Panc1 (cell line): ENCODE measurements at regions not wholly inside any gene's neighbourhood (a gene's known extent, or its start where the extent isn't known, plus 50 kb on each side); places are given as distances from the start of the nearest gene placed in this dataset.

Experiments used
- ATAC-seq: fragments of 200-7000 bp; cut with Tn5 transposase; 2 replicates; pipeline ENCODE4 v1.9.1; 2020; ENCODE audit warnings: mild to moderate bottlenecking, moderate library complexity
- BruUV-seq: library from RNA; stranded (reverse); fragments of 400-500 nt; replicated peaks from 2 replicates; lab custom pipeline; 2021; lab: Mats Ljungman, UMichigan
- CTCF ChIA-PET: fragments of 300-600 bp; sonication (Branson Sonifier 250); formaldehyde crosslinking; loops from one replicate; lab custom pipeline; 2022; ENCODE audit warnings: antibody characterized with exemption; lab: Charles Lee
- POLR2A ChIA-PET: fragments of 300-600 bp; sonication (Branson Sonifier 250); formaldehyde crosslinking; loops from one replicate; lab custom pipeline; 2022; ENCODE audit warnings: antibody characterized with exemption; lab: Charles Lee
- DNase-seq: peaks from one replicate; pipeline ENCODE4 v3.0.0-alpha.2; 2010; ENCODE audit warnings: low read depth, low spot score
- H3K27ac ChIP-seq: 2 replicates; pipeline ENCODE4 v1.5.1; 2011; ENCODE audit warnings: mild to moderate bottlenecking, low read length, inconsistent platforms
- H3K27me3 ChIP-seq: fragments of 200-500 bp; sonication (Bioruptor generic); 2 replicates; pipeline ENCODE4 v1.6.0; 2014; ENCODE audit warnings: low read length, inconsistent platforms; ENCODE audit not compliant: control insufficient read depth, insufficient read depth
- H3K36me3 ChIP-seq: fragments of 200-500 bp; sonication (Bioruptor generic); 2 replicates; pipeline ENCODE4 v1.5.1; 2014; ENCODE audit warnings: inconsistent platforms, mild to moderate bottlenecking, low read length, moderate library complexity; ENCODE audit not compliant: control insufficient read depth, insufficient read depth
- H3K4me1 ChIP-seq: 2 replicates; pipeline ENCODE4 v1.5.1; 2011; ENCODE audit warnings: inconsistent platforms, mild to moderate bottlenecking, low read length, moderate library complexity; ENCODE audit not compliant: control insufficient read depth, insufficient read depth
- H3K4me3 ChIP-seq, 2 experiments: 2 replicates each; pipeline ENCODE4 v1.5.1; 2011 to 2012; ENCODE audit warnings: low read depth in 2 of 2, low read length in 2 of 2, mild to moderate bottlenecking in 2 of 2, inconsistent platforms in 1 of 2, moderate library complexity in 1 of 2
- H3K9me3 ChIP-seq: fragments of 200-500 bp; sonication (Bioruptor generic); 2 replicates; pipeline ENCODE4 v1.5.1; 2014; ENCODE audit warnings: low read depth, mild to moderate bottlenecking, inconsistent platforms, low read length, moderate library complexity; ENCODE audit not compliant: control insufficient read depth, insufficient read depth
- CTCF ChIP-seq: fragments of 450-650 bp; IDR thresholded peaks from 2 replicates; pipeline ENCODE4 v1.5.1; 2017; ENCODE audit warnings: mild to moderate bottlenecking
- POLR2AphosphoS5 ChIP-seq: IDR thresholded peaks from 2 replicates; pipeline ENCODE4 v1.6.1; 2012; ENCODE audit warnings: mild to moderate bottlenecking, low read depth, low read length, moderate library complexity
- REST ChIP-seq, 2 experiments: IDR thresholded peaks; 2 replicates each; pipeline ENCODE4 v1.6.1; 2011 to 2012; ENCODE audit warnings: low read depth in 2 of 2, control low read depth in 1 of 2, low read length in 1 of 2, mild to moderate bottlenecking in 1 of 2, moderate library complexity in 1 of 2; ENCODE audit not compliant: insufficient read depth in 1 of 2
- SIN3A ChIP-seq: IDR thresholded peaks from 2 replicates; pipeline ENCODE4 v1.6.1; 2012; ENCODE audit warnings: low read depth, mild to moderate bottlenecking, low read length, moderate library complexity, borderline replicate concordance; ENCODE audit not compliant: insufficient read depth
- TCF7L2 ChIP-seq: IDR thresholded peaks from 2 replicates; pipeline ENCODE4 v1.6.1; 2011; ENCODE audit warnings: mild to moderate bottlenecking, low read depth, low read length, inconsistent platforms
- in situ Hi-C: cut with HindIII; loops from 2 replicates; pipeline ENCODE4 v1.10.0; 2016; ENCODE audit warnings: low sequenced_read_pairs, low pct_unique_long_range_greater_than_20kb
- intact Hi-C: fragments of 100-400 bp; cut with micrococcal nuclease; formaldehyde crosslinking; loops from one replicate; pipeline ENCODE4 v1.10.0; 2022; ENCODE audit not compliant: unreplicated experiment

- DNase-seq (no peak), ATAC-seq (no peak)
- Histone ChIP-seq H3K9me3 (no peaks in the 10 kb centered on the region), H3K27me3 (no peaks in the 10 kb centered on the region), H3K4me3 (no peak overlapping the region), H3K4me1 (no peaks in the 10 kb centered on the region), H3K27ac (no peak overlapping the region), H3K36me3 (no peaks in the 10 kb centered on the region)
- intact Hi-C loops (no loop called here), in situ Hi-C loops (no loop called here)
- ChIA-PET POLR2A (no interaction called here), CTCF (no interaction called here)
- BruUV-seq: no TSS peak
- TF ChIP-seq SIN3A (no peak), POLR2AphosphoS5 (no peak), CTCF (no peak), TCF7L2 (no peak), REST (IDR thresholded peaks at IDR 0.05; ENCODE audit: insufficient read depth in 1 of 2, low read depth in 2 of 2, low read length in 1 of 2) (no peak)
Measured at GRCh38 chr9:96078897-96079490, 203.5 kb downstream of the ERCC6L2 start.

- DNase-seq: no peak
- H3K9me3 ChIP-seq: no peaks in the 10 kb centered on the region
- H3K4me3 ChIP-seq: no peak overlapping the region
- H3K27me3 ChIP-seq: no peaks in the 10 kb centered on the region
- in situ Hi-C loops: no loop called here
- ATAC-seq: no peak
- CTCF ChIA-PET: no interaction called here
- H3K27ac ChIP-seq: no peak overlapping the region
- intact Hi-C loops: no loop called here
- no TSS peak for BruUV-seq
- H3K36me3 ChIP-seq: no peaks in the 10 kb centered on the region
- no peaks in the 10 kb centered on the region for H3K4me1 ChIP-seq
- POLR2A ChIA-PET: no interaction called here
- TF ChIP-seq CTCF: no peak
- no peak for TF ChIP-seq SIN3A
- no peak for TF ChIP-seq REST (IDR thresholded peaks at IDR 0.05; ENCODE audit: insufficient read depth in 1 of 2, low read depth in 2 of 2, low read length in 1 of 2)
- no peak for TF ChIP-seq TCF7L2
- TF ChIP-seq POLR2AphosphoS5: no peak
Measured at GRCh38 chr9:96075757-96076156, 200.3 kb downstream of the ERCC6L2 start.
